Stimulated activated CD8-positive, alpha-beta memory T cell treated with anti-CD3 and anti-CD28 coated beads, Interleukin-15, amount 100 ng/mL, for 1 hour (primary cell): ENCODE measurements at regions not wholly inside any gene's neighbourhood (a gene's known extent, or its start where the extent isn't known, plus 50 kb on each side); places are given as distances from the start of the nearest gene placed in this dataset.
"Not testable (repeated sequence)": the region's sequence is repeated elsewhere in the genome, so short reads cannot be mapped to it uniquely, and the experiment has no call there.

Experiments
- DNase-seq: peaks from one replicate; pipeline ENCODE4 v3.0.0-alpha.2; 2020; ENCODE audit warnings: low read depth

DNA sequence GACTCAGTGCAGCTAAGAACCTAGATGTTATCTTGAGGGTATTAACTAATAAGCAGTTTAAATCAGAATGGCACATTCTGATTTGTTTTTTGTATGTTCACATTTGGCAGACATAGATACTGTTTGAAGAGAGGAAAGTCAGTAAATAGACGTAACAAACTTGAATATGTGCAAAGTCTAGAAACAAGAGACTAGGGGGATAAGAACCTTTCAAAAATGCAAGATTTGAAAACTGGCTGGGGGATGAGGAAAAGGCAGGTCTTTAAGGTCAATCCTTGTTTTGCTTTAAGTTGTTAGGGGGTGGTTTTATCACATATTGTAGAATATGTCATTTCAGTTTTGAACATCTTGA, 136.5 kb downstream of the ZNF92 start:
- DNase-seq = not testable (repeated sequence)

DNA sequence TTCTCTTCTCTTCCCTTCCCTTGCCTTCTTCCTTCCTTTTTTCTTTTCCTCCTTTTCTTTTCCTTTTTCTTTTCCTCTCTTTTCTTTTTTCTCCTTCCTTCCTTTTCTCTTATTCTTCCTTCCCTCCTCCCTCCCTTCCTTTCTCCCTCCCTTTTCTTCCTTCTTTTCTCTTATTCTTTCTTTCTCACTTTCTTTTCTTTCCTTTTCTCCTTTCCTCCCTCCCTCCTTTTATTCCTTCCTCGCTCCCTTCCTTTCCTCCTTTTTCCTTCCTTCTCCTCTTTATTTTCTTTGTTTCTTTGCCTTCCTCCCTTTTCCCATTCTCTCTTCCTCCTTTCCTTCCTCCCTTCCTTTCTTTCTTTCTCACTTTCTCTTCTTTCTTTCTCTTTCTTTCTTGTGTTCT, 146.1 kb downstream of the ZNF92 start:
- not testable (repeated sequence) for DNase-seq

DNA sequence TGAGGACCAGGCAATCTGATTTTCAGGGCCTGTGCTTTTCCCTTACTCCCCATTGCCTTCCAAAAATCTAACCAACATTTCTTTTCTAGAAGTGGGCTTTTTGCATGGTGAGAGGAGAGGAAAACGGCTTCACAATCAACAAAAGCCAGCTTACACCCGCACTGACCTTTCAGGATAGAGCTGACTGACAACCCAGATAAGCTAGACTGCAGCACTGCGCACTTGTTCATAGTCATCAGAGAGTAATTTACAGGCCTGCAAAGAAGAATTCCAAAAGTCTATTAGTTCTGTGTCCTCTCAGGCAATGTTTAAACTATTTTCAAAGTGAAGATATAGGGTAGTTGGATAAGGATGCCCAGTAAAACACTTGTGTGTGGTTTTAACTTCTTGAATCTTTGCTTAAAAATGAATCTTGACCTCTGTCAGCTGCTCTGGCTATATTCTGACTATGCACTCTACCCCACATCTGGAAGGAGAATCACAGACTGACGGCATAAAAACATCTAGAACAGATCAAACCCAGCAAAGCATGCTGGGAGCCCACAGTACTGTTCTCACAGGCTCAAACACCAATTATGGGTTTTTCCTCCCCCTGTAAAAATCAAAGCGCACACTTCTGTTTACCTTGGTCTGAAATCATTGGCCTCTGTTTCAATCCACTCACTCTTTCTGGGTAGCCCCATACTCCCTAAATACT, 172.0 kb downstream of the ZNF92 start:
- not testable (repeated sequence) for DNase-seq

GRCh38 chr7:65549589-65550443, 176.2 kb downstream of the ZNF92 start:
- not testable (repeated sequence) for DNase-seq

DNA sequence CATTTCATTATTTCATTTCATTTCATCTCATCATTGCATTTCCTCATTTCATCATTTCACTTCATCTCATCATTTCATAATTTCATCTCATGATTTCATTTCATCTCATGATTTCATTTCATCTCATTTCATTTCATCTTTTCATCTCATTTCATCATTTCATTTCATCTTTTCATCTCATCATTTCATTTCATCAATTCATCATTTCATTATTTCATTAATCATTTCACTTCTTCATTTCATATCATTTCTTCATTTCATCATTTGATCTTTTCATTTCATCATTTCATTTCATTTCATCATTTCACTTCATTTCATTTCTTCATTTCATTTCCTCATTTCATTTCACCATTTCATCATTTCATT, 176.8 kb downstream of the ZNF92 start:
- not testable (repeated sequence) for DNase-seq

DNA sequence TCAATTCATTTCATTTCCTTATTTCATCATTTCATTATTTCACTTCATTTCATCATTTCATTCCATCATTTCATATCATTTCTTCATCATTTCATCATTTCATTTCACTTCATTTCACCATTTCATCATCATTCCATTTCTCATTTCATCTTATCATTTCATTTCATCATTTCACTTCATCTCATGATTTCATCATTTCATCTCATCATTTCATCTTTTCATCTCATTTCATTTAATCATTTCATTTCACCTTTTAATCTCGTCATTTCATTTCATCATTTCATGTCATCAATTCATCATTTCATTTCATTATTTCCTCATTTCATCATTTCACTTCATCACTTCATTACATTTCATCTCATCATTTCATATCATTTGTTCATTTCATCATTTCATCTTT, 177.4 kb downstream of the ZNF92 start:
- not testable (repeated sequence) for DNase-seq

GRCh38 chr7:65554553-65555476, 181.2 kb downstream of the ZNF92 start:
- not testable (repeated sequence) for DNase-seq

GRCh38 chr7:65558584-65558983, 184.9 kb downstream of the ZNF92 start:
- not testable (repeated sequence) for DNase-seq

DNA sequence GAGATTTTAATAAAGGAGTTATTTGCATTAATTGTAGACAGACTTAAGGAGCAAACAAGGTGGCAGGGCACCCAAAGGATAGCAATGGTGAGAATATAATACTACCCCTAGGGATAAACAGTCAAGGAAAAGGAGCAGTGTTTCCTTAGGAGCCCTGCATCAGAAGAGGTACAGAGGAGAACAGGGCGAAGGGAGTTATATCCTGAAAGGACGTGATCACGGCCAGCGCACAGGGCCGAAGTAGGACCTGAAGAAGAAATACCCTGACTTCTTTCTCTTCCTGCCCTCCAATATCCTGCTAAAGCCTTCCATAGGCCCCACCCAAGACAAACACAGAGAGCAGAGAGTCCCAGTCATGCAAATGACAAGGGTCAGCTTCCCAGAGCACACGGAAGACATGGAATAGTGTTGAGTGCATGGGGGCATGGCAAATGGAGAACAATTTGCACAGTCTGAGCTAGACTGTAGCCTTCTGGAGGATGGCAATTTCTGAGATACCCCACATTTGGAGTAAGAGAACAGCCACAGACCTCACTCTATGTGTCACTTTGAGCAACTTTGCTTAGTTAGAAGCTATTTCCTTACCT, 188.2 kb downstream of the ZNF92 start:
- DNase-seq = not testable (repeated sequence)

DNA sequence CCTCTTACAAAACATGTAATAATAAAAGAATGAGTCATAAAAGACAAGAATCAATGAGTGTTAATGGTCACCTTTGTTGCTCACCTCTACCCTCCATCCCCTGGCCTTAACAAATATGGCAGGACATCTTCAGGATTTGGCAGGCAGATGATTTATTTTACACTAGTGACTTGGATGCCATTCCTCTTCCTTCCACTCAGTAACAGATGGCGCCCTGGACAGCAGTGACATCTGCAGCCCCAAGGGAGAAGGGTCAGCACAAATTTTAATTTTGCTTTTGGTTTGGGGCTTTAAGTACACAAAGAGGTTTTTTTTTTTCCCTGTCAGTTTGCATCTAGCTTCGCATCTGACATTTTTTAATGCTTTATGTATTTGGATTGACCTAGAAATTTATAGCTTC, 188.9 kb downstream of the ZNF92 start:
- DNase-seq = not testable (repeated sequence)

DNA sequence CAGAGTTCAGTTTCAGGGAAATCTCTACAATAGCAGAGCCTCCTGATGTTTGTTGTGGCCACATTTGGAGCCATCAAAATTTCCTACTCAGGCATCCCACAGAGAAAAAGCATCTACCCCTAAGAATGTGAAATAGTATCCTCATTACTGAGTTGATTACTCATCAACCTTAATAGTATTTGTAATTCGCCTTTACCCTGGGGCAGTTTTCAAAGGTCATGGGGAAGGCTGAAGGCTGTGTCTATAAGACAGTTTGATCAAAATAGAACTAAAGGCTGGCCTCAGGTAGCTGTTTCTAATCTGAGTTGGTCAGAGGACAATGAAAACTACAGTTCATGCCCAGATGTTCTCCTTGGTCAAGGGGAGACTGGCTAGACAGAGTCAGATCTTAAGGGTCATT, 189.7 kb downstream of the ZNF92 start:
- DNase-seq = not testable (repeated sequence)

DNA sequence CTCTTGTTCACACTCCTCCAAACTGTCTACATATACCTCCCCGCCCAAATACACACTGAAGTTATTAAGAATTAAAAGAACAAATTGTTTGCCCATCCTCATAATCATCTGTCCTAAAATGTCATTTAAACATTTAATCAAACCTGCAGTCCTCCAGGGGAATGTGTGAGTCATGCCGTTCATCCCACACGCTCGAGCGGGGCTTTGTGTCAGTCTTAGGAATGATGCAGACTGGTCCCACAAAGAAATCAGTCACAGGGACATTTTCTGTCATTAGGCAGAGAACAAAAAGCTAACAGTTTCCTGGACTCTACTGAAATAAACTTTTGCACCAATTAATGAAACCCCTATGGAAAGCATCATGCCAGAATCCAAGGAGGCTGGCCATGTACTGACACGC, 194.6 kb downstream of the ZNF92 start:
- DNase-seq = not testable (repeated sequence)

- not testable (repeated sequence) for DNase-seq
These were observed 197.3 kb downstream of the ZNF92 start for GRCh38 chr7:65570990-65571389.

- DNase-seq = not testable (repeated sequence)
These were observed 198.9 kb downstream of the ZNF92 start for GRCh38 chr7:65572581-65572980.

- DNase-seq = not testable (repeated sequence)
These were observed 202.7 kb downstream of the ZNF92 start for GRCh38 chr7:65576370-65576769.

- DNase-seq = not testable (repeated sequence)
These were observed 209.0 kb downstream of the ZNF92 start for GRCh38 chr7:65582518-65583119.

- not testable (repeated sequence) for DNase-seq
These were observed 228.8 kb downstream of the ZNF92 start for GRCh38 chr7:65602495-65602894.

DNA sequence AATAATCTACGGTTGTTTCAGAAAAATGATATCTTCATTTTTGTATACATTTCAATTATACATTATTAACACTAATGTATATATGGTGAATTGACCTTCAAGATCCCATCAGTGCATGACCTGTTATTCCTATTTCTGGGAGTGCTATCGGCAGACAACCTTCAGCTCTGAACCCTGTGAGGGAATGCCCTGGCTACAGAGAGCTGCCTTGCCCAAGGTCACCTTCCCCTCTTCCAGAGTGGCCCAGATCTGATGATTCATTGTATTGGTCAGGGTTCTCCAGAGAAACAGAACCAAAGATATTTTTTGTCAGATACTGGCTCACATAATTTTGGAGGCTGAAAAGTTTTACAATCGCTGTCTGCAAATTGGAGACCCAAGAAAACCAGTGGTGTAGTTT, 235.5 kb downstream of the ZNF92 start:
- DNase-seq = no peak

DNA sequence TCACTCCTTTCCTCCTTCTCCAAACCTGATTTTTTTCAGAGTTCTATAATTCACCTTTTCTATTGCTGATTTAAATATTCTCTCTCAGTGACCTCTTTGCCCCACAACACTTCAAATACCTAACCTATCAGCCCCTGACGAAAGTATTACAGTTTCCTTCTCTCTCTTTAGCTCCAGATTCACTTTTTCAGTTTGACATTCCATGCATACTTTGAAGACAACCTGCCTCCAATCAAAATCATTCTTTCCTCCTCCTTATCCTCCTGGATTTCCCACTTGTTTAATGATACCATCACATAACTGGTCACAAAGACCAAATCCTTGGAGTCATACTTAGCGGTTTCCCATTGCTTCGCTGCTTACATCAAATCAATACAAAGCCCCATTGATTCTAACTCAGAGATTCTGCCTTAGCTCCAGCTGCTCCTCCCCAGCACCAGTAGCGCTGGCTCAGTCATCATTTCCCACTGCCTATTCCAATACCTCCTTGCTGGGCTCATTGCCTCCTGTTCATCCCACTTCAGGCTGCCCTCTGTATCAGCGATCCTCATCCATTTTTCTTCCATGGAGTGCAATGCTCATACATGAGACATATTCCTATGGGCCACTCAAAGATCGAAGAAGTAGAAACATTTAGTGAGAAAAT, 240.1 kb downstream of the ZNF92 start:
- DNase-seq = not testable (repeated sequence)

DNA sequence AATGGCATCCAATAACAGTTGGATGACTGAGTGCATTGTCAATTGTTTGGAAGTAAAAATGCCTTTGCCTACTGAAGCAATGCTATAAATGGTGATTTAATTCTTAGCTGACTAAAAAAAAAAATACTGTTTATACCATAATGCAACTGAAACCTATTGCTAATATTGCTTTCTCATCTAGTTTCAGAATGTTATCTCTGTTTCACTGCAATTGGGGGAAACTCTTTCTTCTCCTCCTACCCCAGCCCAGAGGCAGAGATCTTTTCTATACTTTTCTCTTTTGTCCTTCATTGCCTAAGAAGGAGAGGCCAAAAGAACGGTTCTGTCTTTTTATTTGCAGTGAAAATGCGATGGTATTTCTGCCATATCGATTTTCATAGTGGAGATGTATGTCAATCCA, 242.5 kb downstream of the ZNF92 start:
- DNase-seq = not testable (repeated sequence)

- DNase-seq = not testable (repeated sequence)
These were observed 246.6 kb downstream of the ZNF92 start for GRCh38 chr7:65620216-65620615.
